ENCODE measurements at regions not wholly inside any gene's neighbourhood (a gene's known extent, or its start where the extent isn't known, plus 50 kb on each side); places are given as distances from the start of the nearest gene placed in this dataset.

DNA sequence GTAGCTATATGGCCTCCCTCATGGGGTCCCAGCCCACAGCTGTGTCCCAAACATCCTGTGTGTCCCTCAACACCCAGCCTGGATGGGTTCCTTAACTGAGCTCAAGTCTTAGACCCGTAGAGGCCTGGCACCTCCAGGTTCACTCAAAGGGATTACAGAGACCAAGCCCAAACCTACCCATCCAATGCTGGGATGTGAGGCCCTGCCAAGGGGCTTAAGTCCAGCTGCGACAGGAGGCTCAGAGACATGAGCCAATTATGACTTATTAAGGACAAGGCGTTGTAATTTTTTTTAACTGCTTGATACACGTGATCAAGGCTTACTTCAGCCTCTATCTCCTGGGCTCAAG lies 105.6 kb upstream of the RET start:
- TF ChIP-seq, protein P1, sequence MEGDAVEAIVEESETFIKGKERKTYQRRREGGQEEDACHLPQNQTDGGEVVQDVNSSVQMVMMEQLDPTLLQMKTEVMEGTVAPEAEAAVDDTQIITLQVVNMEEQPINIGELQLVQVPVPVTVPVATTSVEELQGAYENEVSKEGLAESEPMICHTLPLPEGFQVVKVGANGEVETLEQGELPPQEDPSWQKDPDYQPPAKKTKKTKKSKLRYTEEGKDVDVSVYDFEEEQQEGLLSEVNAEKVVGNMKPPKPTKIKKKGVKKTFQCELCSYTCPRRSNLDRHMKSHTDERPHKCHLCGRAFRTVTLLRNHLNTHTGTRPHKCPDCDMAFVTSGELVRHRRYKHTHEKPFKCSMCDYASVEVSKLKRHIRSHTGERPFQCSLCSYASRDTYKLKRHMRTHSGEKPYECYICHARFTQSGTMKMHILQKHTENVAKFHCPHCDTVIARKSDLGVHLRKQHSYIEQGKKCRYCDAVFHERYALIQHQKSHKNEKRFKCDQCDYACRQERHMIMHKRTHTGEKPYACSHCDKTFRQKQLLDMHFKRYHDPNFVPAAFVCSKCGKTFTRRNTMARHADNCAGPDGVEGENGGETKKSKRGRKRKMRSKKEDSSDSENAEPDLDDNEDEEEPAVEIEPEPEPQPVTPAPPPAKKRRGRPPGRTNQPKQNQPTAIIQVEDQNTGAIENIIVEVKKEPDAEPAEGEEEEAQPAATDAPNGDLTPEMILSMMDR (conservative IDR thresholded peaks at IDR 0.05; ENCODE audit: low read depth, low read length) = no peak
- TF ChIP-seq EZH2 (IDR thresholded peaks at IDR 0.05; ENCODE audit: borderline replicate concordance, low read depth, low read length, poor library complexity, severe bottlenecking) = no peak

Measured in A673 (cell line).